RCC 7860 (cell line): ENCODE measurements at regions not wholly inside any gene's neighbourhood (a gene's known extent, or its start where the extent isn't known, plus 50 kb on each side); places are given as distances from the start of the nearest gene placed in this dataset.

Experiments
- DNase-seq: peaks from one replicate; pipeline ENCODE4 v3.0.0-alpha.2; 2015; ENCODE audit warnings: low spot score
- FAIRE-seq: peaks from 2 replicates; lab custom pipeline; 2012; peaks lifted over from hg19 to GRCh38; lab: Jason Lieb, UNC

- FAIRE-seq = no peak
- no peak for DNase-seq
Measured at GRCh38 chr2:146239392-146240135, 1605.3 kb upstream of the ACVR2A start.

GRCh38 chr2:146238254-146238966 is 1606.4 kb upstream of the ACVR2A start:
- FAIRE-seq (no peak), DNase-seq (no peak)

- DNase-seq (no peak), FAIRE-seq (no peak)
Measured at GRCh38 chr2:146235158-146235557, 1609.7 kb upstream of the ACVR2A start.

GRCh38 chr2:146229508-146230155 is 1615.2 kb upstream of the ACVR2A start:
- FAIRE-seq (no peak), DNase-seq (no peak)

- no peak for FAIRE-seq
Measured at GRCh38 chr2:146228466-146229058, 1616.3 kb upstream of the ACVR2A start.

GRCh38 chr2:146228020-146228393 is 1616.8 kb upstream of the ACVR2A start:
- DNase-seq = no peak
- no peak for FAIRE-seq

More at GRCh38 chr2:146228466-146229058, 1616.3 kb upstream of the ACVR2A start:
- DNase-seq = no peak

- no peak for DNase-seq
- no peak for FAIRE-seq
Measured at GRCh38 chr2:146227152-146228019, 1617.4 kb upstream of the ACVR2A start.

GRCh38 chr2:146226077-146226476 is 1618.8 kb upstream of the ACVR2A start:
- no peak for FAIRE-seq
- no peak for DNase-seq

- no peak for DNase-seq
- FAIRE-seq = no peak
Measured at GRCh38 chr2:146221826-146222225, 1623.0 kb upstream of the ACVR2A start.

GRCh38 chr2:146220957-146221356 is 1623.9 kb upstream of the ACVR2A start:
- DNase-seq = no peak
- no peak for FAIRE-seq

GRCh38 chr2:146214394-146214929 is 1630.4 kb upstream of the ACVR2A start:
- DNase-seq (peak; percentile 68), FAIRE-seq (peak; percentile 86)

- DNase-seq (no peak), FAIRE-seq (no peak)
Measured at GRCh38 chr2:146213674-146214073, 1631.2 kb upstream of the ACVR2A start.

GRCh38 chr2:146212602-146213001 is 1632.2 kb upstream of the ACVR2A start:
- no peak for FAIRE-seq
- no peak for DNase-seq

GRCh38 chr2:146209842-146210275 is 1635.0 kb upstream of the ACVR2A start:
- DNase-seq = no peak
- FAIRE-seq = no peak

- FAIRE-seq = no peak
- DNase-seq = no peak
Measured at GRCh38 chr2:146207901-146208300, 1636.9 kb upstream of the ACVR2A start.

- DNase-seq (no peak), FAIRE-seq (no peak)
Measured at GRCh38 chr2:146207417-146207816, 1637.4 kb upstream of the ACVR2A start.

- FAIRE-seq (no peak), DNase-seq (no peak)
Measured at GRCh38 chr2:146203064-146203624, 1641.7 kb upstream of the ACVR2A start.

GRCh38 chr2:146193619-146194018 is 1651.2 kb upstream of the ACVR2A start:
- no peak for DNase-seq
- FAIRE-seq = no peak

GRCh38 chr2:146189541-146189940 is 1655.3 kb upstream of the ACVR2A start:
- DNase-seq = no peak
- FAIRE-seq = no peak

GRCh38 chr2:146173934-146174333 is 1654.0 kb upstream of the ZEB2 start:
- DNase-seq (no peak), FAIRE-seq (no peak)
